ENCODE measurements at regions not wholly inside any gene's neighbourhood (a gene's known extent, or its start where the extent isn't known, plus 50 kb on each side); places are given as distances from the start of the nearest gene placed in this dataset.

DNA sequence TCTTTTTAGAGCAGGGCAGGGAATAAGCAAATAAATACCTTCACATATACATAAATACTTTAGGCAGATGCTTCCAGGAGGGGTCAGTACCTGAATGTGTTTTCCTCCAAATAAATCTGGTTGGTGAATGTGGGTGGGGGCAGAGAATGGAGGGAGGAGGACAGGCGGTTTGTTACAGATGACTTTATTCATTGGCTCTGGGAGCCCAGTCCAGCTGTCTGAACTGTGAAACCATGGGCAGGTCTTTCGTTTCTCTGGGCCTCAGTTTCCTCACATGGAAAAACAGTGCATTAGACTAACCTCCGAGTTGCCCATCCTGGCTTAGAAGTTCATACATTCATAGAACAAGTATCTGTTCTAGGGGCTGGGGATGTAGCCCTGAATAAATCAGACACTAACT, 124.6 kb downstream of the IER5 start:
- dilution Hi-C loops (cut with HindIII; ENCODE audit: low sequenced_read_pairs, unreplicated experiment) = loop anchor here (25.0 kb wide), 1 partner anchor 199 kb away; no protein-coding TSS in a partner anchor
- Histone ChIP-seq H3K56ac (ENCODE audit: extremely low read depth, insufficient read depth, low read length) (no peak overlapping the region), H3K9me1 (ENCODE audit: insufficient read depth, low read length) (no peaks in the 10 kb centered on the region), H3K4ac (ENCODE audit: low read depth, low read length) (no peak overlapping the region), H2AK5ac (ENCODE audit: low read depth, low read length) (no peak overlapping the region), H2BK5ac (ENCODE audit: low read depth, low read length, poor library complexity, severe bottlenecking) (no peak overlapping the region), H3K79me1 (ENCODE audit: low read depth in 1 of 2, low read length in 2 of 2) (no peaks in the 10 kb centered on the region), H2BK120ac (ENCODE audit: low read depth, low read length) (no peak overlapping the region), H2BK15ac (ENCODE audit: low read depth, low read length) (no peak overlapping the region), H3K23ac (ENCODE audit: low read depth, low read length) (no peak overlapping the region), H3K9ac (ENCODE audit: low read depth, low read length) (no peak overlapping the region), H3K27ac (ENCODE audit: insufficient read depth, low read length) (no peak overlapping the region), H4K91ac (ENCODE audit: insufficient read depth, low read depth, low read length) (no peak overlapping the region), H3K9me3 (ENCODE audit: control insufficient read depth, insufficient read depth, low read length) (no peaks in the 10 kb centered on the region), H3K4me3 (ENCODE audit: insufficient read depth, low read depth, low read length) (no peak overlapping the region), H3K18ac (ENCODE audit: low read depth, low read length) (no peak overlapping the region), H3K4me2 (ENCODE audit: low read depth, low read length) (no peak overlapping the region), H4K20me1 (ENCODE audit: insufficient read depth, low read length) (no peaks in the 10 kb centered on the region), H3K36me3 (ENCODE audit: control insufficient read depth, insufficient read depth, low read length) (no peaks in the 10 kb centered on the region), H4K5ac (ENCODE audit: low read depth, low read length) (no peak overlapping the region), H2BK20ac (ENCODE audit: low read depth, low read length) (no peak overlapping the region), H2AFZ (replicated peaks; ENCODE audit: low read length, poor library complexity) (no peak overlapping the region), H3K4me1 (ENCODE audit: control insufficient read depth, insufficient read depth, low read length) (no peaks in the 10 kb centered on the region), H2AK9ac (replicated peaks; ENCODE audit: low read depth, low read length, poor library complexity) (no peak overlapping the region), H3K27me3 (ENCODE audit: control insufficient read depth, insufficient read depth, low read length) (peaks cover 14% of the 10 kb centered on the region), H3K14ac (replicated peaks; ENCODE audit: low read depth, low read length) (no peak overlapping the region), H4K8ac (ENCODE audit: low read depth in 2 of 2, low read length in 2 of 2) (no peak overlapping the region)
- POLR2A ChIA-PET (ENCODE audit: unreplicated experiment) = no interaction called here
- ATAC-seq (ENCODE audit: low read depth) (no peak), DNase-seq (no peak)
- CTCF ChIA-PET = no interaction called here
- TF ChIP-seq SMC3 (IDR thresholded peaks at IDR 0.05; ENCODE audit: low read depth, low read length) = no peak
- intact Hi-C loops (cut with micrococcal nuclease) = no loop called here
- BruUV-seq (replicated peaks) = no TSS peak
- 60% methylated on average over 1 of the region's 3 CpGs; no CpG with 5 or more reads in 1 of the 2 experiments for WGBS, 2 experiments (ENCODE audit: extremely low coverage in 2 of 2, insufficient read length in 1 of 2)
- in situ Hi-C loops (cut with MboI; ENCODE audit: low sequenced_read_pairs) = loop anchor here (25.0 kb wide), 1 partner anchor 849 kb away; the partner anchor contains the start of gene ZNF648

Measured in IMR-90 (cell line).